Retina (tissue), 1 donor: ENCODE measurements at regions not wholly inside any gene's neighbourhood (a gene's known extent, or its start where the extent isn't known, plus 50 kb on each side); places are given as distances from the start of the nearest gene placed in this dataset.

ENCODE experiments used
- DNase-seq: peaks from one replicate; pipeline ENCODE4 v3.0.0-alpha.2; 2016

- DNase-seq = no peak
These were observed 328.5 kb upstream of the PRDM1 start for GRCh38 chr6:105757512-105758200.

- no peak for DNase-seq
These were observed 330.3 kb upstream of the PRDM1 start for GRCh38 chr6:105755885-105756284.

- DNase-seq = no peak
These were observed 332.4 kb upstream of the PRDM1 start for GRCh38 chr6:105753620-105754211.

- no peak for DNase-seq
These were observed 332.9 kb upstream of the PRDM1 start for GRCh38 chr6:105753207-105753606.

- no peak for DNase-seq
These were observed 336.0 kb upstream of the PRDM1 start for GRCh38 chr6:105750089-105750488.

- no peak for DNase-seq
These were observed 337.4 kb upstream of the PRDM1 start for GRCh38 chr6:105748737-105749161.

GRCh38 chr6:105747823-105748405, 338.2 kb upstream of the PRDM1 start:
- DNase-seq = no peak

- DNase-seq = no peak
These were observed 339.6 kb upstream of the PRDM1 start for GRCh38 chr6:105746509-105746908.

- no peak for DNase-seq
These were observed 340.0 kb upstream of the PRDM1 start for GRCh38 chr6:105746130-105746505.

GRCh38 chr6:105745464-105746129, 340.5 kb upstream of the PRDM1 start:
- no peak for DNase-seq

GRCh38 chr6:105744815-105745214, 341.3 kb upstream of the PRDM1 start:
- DNase-seq = no peak

- no peak for DNase-seq
These were observed 338.2 kb upstream of the PREP start for GRCh38 chr6:105740946-105741645.

- DNase-seq = no peak
These were observed 336.9 kb upstream of the PREP start for GRCh38 chr6:105739764-105740163.

- no peak for DNase-seq
These were observed 330.8 kb upstream of the PREP start for GRCh38 chr6:105733556-105734162.

GRCh38 chr6:105728995-105729394, 326.1 kb upstream of the PREP start:
- DNase-seq = no peak

- DNase-seq = no peak
These were observed 324.2 kb upstream of the PREP start for GRCh38 chr6:105726902-105727655.

- DNase-seq = no peak
These were observed 312.0 kb upstream of the PREP start for GRCh38 chr6:105714846-105715245.

- no peak for DNase-seq
These were observed 310.7 kb upstream of the PREP start for GRCh38 chr6:105713474-105714118.

GRCh38 chr6:105711216-105711615, 308.3 kb upstream of the PREP start:
- no peak for DNase-seq

- DNase-seq = no peak
These were observed 302.7 kb upstream of the PREP start for GRCh38 chr6:105705608-105706007.

- no peak for DNase-seq
These were observed 292.6 kb upstream of the PREP start for GRCh38 chr6:105695461-105695860.
